GM18909 (cell line): ENCODE measurements at regions not wholly inside any gene's neighbourhood (a gene's known extent, or its start where the extent isn't known, plus 50 kb on each side); places are given as distances from the start of the nearest gene placed in this dataset.

Source experiments
- ATAC-seq: cut with Tn5 transposase; IDR thresholded peaks from one replicate; pipeline ENCODE4 v1.9.1; 2021; ENCODE audit warnings: mild to moderate bottlenecking; ENCODE audit not compliant: unreplicated experiment, poor library complexity

DNA sequence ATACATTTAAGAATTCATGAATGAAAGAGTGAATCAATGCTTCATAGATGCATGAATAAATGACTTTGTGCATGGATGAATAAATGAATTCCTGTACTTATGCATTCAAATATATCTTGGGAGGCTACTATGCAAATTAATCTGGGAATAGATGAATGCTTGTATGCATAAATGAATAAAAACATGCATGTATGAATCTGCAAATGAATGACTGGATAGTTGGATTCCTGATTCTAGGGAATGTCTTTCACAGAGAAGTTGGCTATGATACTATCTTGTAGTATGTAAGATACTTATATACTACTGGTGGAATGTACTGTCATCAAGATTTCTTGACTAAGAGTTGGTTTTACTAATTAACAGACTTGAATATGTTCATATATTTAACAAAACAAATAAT lies 75.3 kb upstream of the ASTN2 start:
- ATAC-seq, result no peak

DNA sequence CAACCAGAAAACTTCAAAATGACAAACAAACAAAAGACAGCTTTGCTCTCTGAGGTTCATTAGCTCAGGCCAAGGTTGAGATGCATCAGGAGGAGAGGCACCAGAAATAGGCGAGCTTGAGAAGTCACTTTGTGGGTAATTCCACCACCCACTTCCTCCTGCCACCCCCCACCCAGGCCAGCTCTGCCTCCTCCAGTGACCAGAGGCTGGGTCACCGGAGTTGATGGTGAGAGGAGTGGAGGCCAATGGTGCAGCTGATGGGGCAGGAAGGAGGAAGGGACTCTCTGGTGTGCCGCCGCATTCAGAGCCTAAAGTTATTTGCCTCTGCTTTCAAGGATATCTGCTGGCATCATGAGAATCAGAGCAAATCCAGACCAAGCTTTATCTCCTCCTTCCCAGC lies 73.8 kb upstream of the ASTN2 start:
- ATAC-seq, result no peak

- peak; percentile 99 for ATAC-seq
These were observed 72.8 kb upstream of the ASTN2 start for GRCh38 chr9:117487555-117488175.

- ATAC-seq, result no peak
These were observed 71.6 kb upstream of the ASTN2 start for GRCh38 chr9:117486426-117486825.

DNA sequence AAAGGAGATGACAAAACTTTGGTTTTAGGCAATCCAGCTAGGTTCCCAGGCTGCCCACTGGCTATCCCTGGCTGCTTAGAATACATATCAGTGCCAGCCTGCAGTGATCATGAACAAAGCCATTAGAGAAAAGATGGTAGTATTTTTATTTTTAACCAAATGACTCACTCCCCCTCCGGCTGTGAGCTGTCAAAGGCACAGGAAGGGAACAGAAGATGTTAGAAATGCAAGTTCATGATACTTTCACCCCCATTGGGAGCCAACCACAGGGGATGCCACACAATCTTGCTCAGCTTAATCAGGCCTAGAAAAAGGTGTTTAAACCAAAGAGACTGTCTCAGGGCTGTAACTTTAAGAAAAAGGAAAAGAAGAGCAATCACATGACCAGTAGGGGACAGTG lies 70.3 kb upstream of the ASTN2 start:
- no peak for ATAC-seq

- no peak for ATAC-seq
These were observed 65.9 kb upstream of the ASTN2 start for GRCh38 chr9:117480729-117481128.

DNA sequence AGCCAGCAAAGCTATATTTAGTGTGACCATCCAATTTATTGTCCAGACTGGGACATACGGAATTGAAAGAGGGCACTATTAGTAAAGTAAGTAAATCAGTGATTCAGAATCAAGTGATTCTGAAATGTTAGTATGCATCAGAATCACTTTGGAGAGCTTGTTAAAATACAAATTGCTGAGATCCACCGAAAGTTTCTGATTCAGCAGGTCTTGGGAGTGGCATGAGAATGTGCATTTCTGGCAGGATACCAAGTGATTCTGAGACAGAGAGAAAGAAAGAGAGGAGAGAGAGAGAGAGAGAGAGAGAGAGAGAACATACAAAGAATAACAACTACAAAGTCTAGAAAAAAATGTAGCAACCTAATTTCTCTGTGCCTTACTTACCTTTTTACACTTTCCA lies 65.4 kb upstream of the ASTN2 start:
- ATAC-seq, result no peak

DNA sequence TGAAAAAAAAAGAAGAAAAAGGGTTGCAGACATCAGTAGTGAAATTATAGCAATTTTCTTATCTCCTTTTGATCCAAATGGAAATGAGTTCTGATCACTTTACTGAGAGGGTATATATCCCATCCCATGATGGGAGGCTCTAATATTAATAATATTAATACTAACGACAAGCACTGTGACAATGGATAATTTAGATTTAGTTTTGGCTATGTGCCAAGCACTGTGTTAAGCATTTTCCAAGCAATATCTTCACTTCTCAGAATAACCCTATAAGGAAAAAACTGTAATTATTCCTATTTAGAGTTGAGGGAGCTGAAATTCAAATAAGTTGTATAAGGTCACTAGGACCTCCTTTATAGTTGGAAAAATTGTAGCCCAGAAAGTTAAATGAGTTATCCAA lies 58.4 kb upstream of the ASTN2 start:
- no peak for ATAC-seq

GRCh38 chr9:117470902-117471301 lies 56.0 kb upstream of the ASTN2 start:
- no peak for ATAC-seq

- ATAC-seq, result no peak
These were observed 55.6 kb upstream of the ASTN2 start for GRCh38 chr9:117470455-117470854.

DNA sequence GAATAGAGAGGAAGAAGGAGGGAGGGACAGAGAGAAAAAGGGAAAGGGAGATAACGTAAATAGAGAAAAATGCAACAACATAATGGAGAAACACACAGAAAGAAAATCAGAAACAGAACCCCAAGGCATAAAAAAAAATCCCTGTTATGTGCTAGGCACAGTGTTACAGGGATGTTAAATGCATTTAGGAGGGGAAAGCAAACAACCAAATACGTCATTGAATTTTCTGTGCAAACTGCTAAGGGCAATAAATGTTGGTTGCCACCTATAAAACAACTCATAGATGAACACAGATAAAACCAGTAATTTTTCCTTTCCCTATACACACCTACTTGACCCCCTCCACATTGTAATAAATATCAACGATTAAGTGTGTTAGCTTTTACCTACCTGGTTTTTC lies 51.3 kb upstream of the ASTN2 start:
- no peak for ATAC-seq

DNA sequence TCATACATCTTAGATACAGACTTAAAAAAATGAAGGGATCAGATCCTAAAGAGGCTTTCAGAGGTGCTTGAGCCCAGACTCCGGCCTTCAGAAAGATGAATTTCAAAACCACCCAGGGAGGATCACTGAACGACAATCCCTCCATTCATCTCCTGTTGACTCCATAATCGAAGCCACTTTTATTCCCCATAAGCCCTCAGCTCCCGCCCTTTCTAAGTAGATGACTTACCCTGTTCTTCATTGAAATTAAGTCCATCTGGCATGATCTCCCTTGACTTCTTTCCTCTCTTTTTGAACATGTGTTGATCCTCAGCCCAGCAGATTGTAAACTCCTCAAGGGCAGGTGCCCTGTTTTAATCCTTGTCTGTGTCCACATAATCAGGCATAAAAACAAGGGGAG lies 50.8 kb upstream of the ASTN2 start:
- no peak for ATAC-seq

DNA sequence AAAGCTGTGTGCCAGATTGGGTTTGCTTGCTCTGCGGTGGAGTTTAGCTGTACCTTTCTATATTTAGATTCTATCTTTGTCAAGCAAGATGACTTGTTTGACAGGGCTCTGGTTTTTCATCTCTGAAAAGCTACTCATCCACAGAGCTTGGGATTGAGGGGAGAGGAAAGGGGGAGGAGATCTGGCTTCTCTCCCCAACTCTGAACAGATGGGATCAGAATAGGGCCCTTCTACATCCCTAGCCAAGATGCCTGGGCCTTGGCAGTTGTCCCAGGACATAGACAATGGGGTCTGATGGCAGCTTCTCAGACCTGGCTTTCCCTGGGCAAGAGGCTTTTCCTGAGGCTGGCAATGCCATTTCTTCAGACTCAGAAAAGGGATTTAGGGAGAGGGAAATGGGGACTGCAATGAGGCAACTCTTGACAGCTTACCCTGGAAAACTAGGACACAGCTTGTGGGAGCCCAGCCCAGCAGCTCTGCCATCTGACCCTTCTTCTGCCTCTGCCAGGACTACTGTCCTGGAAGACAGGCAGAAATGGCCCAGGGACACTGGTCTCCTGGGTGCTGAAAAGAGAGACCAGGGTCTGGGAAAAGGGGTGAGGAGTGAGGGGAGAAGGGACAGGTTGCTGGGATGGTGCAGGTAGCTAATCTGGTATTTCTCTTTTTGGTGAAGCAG lies 50.2 kb upstream of the ASTN2 start:
- ATAC-seq, result no peak
